Kidney (tissue), 13 donors: ENCODE measurements at regions not wholly inside any gene's neighbourhood (a gene's known extent, or its start where the extent isn't known, plus 50 kb on each side); places are given as distances from the start of the nearest gene placed in this dataset.

Experiments used
- DNase-seq, 5 donors: peaks; one replicate each; pipeline ENCODE4 v3.0.0-alpha.2; 2013 to 2020
- FAIRE-seq: peaks from 2 replicates; lab custom pipeline; 2012; peaks lifted over from hg19 to GRCh38; lab: Jason Lieb, UNC
- H3K27ac ChIP-seq, 2 donors: one replicate each; pipeline ENCODE4 v1.7.0; 2013; ENCODE audit warnings: low read depth in 2 of 2, low read length in 2 of 2, inconsistent platforms in 1 of 2
- H3K27me3 ChIP-seq: one replicate; pipeline ENCODE4 v1.7.1; 2013; ENCODE audit warnings: low read length, inconsistent platforms; ENCODE audit not compliant: control insufficient read depth, insufficient read depth
- H3K36me3 ChIP-seq, 3 donors: one replicate each; pipeline versions ENCODE4 v1.7.0 to v1.7.1; 2013; ENCODE audit warnings: low read length in 3 of 3, control low read depth in 1 of 3, inconsistent platforms in 1 of 3; ENCODE audit not compliant: insufficient read depth in 3 of 3, control insufficient read depth in 2 of 3
- H3K4me1 ChIP-seq, 3 donors: one replicate each; pipeline versions ENCODE4 v1.7.0 to v1.7.1; 2013; ENCODE audit warnings: low read length in 3 of 3, inconsistent platforms in 1 of 3, low read depth in 1 of 3; ENCODE audit not compliant: control insufficient read depth in 2 of 3, insufficient read depth in 2 of 3
- H3K4me3 ChIP-seq, 3 donors: one replicate each; pipeline versions ENCODE4 v1.7.0 to v1.8.1; 2013; ENCODE audit warnings: low read length in 3 of 3, control low read depth in 1 of 3, inconsistent platforms in 1 of 3
- H3K9ac ChIP-seq, 3 donors: one replicate each; pipeline versions ENCODE4 v1.7.0 to v1.7.1; 2013; ENCODE audit warnings: low read length in 3 of 3, control low read depth in 1 of 3, inconsistent platforms in 1 of 3
- H3K9me3 ChIP-seq, 3 donors: one replicate each; pipeline versions ENCODE4 v1.7.0 to v1.7.1; 2013; ENCODE audit warnings: low read length in 3 of 3, control low read depth in 1 of 3, inconsistent platforms in 1 of 3; ENCODE audit not compliant: control insufficient read depth in 2 of 3, insufficient read depth in 1 of 3
- CTCF ChIP-seq: IDR thresholded peaks from 3 replicates; pipeline ENCODE4 v1.5.1; 2012; ENCODE audit warnings: mild to moderate bottlenecking, moderate library complexity, borderline replicate concordance; ENCODE audit not compliant: insufficient read depth; ENCODE audit errors: extremely low read depth
- intact Hi-C: fragments of 100-400 bp; cut with DNase I; formaldehyde crosslinking; loops from one replicate; pipeline ENCODE4 v1.11.1; 2022
- donor health status: control.
- donor health status: control.
- donor health status: control.
- donor health status: control.
- donor health status: control.
- donor health status: DM: yes; HTN: yes; CAD: no.
- donor health status: Normal renal cell carcinoma (clear cell type).

GRCh38 chr3:72548981-72549380 is 299.3 kb downstream of the SHQ1 start:
- Histone ChIP-seq H3K4me3 (no peak overlapping the region), H3K27ac (no peak overlapping the region), H3K36me3 (no peaks in the 10 kb centered on the region), H3K27me3 (no peaks in the 10 kb centered on the region), H3K9ac (no peak overlapping the region), H3K4me1 (no peaks in the 10 kb centered on the region), H3K9me3 (no peaks in the 10 kb centered on the region)
- no peak for TF ChIP-seq CTCF
- DNase-seq: no peak
- no peak for FAIRE-seq
- intact Hi-C loops: no loop called here

- no peak for TF ChIP-seq CTCF
- H3K4me3 ChIP-seq: no peak overlapping the region
- H3K9me3 ChIP-seq: no peaks in the 10 kb centered on the region
Observed at GRCh38 chr3:72548461-72548860, 299.8 kb downstream of the SHQ1 start.

GRCh38 chr3:72547183-72547582 is 301.1 kb downstream of the SHQ1 start:
- no peaks in the 10 kb centered on the region for H3K27me3 ChIP-seq
- H3K4me3 ChIP-seq: no peak overlapping the region
- H3K36me3 ChIP-seq: no peaks in the 10 kb centered on the region
- no peaks in the 10 kb centered on the region for H3K4me1 ChIP-seq
- H3K9ac ChIP-seq: no peak overlapping the region
- intact Hi-C loops: no loop called here
- H3K9me3 ChIP-seq: no peaks in the 10 kb centered on the region
- FAIRE-seq (no peak), DNase-seq (no peak)
- no peak overlapping the region for H3K27ac ChIP-seq
- no peak for TF ChIP-seq CTCF

More at GRCh38 chr3:72548461-72548860, 299.8 kb downstream of the SHQ1 start:
- Histone ChIP-seq H3K9ac (no peak overlapping the region), H3K27ac (no peak overlapping the region), H3K4me1 (no peaks in the 10 kb centered on the region), H3K36me3 (no peaks in the 10 kb centered on the region), H3K27me3 (no peaks in the 10 kb centered on the region)
- no peak for DNase-seq
- intact Hi-C loops: no loop called here
- no peak for FAIRE-seq

GRCh38 chr3:72544239-72544638 is 304.0 kb downstream of the SHQ1 start:
- no peak for FAIRE-seq

More at GRCh38 chr3:72544239-72544638, 304.0 kb downstream of the SHQ1 start:
- TF ChIP-seq CTCF: no peak
- Histone ChIP-seq H3K9me3 (no peaks in the 10 kb centered on the region), H3K36me3 (no peaks in the 10 kb centered on the region), H3K9ac (no peak overlapping the region), H3K4me1 (no peaks in the 10 kb centered on the region), H3K27ac (no peak overlapping the region), H3K4me3 (no peak overlapping the region), H3K27me3 (no peaks in the 10 kb centered on the region)
- intact Hi-C loops: no loop called here
- DNase-seq: no peak
